ENCODE measurements at regions not wholly inside any gene's neighbourhood (a gene's known extent, or its start where the extent isn't known, plus 50 kb on each side); places are given as distances from the start of the nearest gene placed in this dataset.

DNA sequence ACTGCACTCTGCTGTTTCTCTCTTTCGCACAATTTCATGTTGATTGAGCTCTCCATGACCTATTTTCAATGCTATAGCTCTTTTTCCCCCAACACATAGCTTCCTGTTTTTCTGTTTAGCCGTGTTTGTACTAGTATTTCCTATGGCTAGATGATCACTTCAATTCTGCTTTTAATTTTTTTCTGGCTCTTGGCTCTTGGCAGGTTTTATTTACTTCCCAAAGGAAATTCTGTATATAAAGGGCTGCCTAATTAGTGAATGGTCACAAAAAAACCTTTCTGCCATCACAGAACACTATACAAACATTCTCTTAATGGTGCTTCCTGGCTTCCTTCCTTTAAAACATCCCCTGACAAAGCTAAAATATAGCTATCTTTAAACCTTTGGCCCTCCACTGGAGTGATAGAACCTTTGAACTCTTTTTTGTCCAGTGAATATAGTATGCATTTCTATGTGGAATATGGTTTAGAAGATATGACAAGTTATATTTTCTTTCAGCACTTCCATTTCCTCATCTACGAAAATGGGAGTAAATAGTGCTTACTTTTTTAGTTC is 88.2 kb downstream of the RASSF9 start:
- TF ChIP-seq, protein P1, sequence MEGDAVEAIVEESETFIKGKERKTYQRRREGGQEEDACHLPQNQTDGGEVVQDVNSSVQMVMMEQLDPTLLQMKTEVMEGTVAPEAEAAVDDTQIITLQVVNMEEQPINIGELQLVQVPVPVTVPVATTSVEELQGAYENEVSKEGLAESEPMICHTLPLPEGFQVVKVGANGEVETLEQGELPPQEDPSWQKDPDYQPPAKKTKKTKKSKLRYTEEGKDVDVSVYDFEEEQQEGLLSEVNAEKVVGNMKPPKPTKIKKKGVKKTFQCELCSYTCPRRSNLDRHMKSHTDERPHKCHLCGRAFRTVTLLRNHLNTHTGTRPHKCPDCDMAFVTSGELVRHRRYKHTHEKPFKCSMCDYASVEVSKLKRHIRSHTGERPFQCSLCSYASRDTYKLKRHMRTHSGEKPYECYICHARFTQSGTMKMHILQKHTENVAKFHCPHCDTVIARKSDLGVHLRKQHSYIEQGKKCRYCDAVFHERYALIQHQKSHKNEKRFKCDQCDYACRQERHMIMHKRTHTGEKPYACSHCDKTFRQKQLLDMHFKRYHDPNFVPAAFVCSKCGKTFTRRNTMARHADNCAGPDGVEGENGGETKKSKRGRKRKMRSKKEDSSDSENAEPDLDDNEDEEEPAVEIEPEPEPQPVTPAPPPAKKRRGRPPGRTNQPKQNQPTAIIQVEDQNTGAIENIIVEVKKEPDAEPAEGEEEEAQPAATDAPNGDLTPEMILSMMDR (conservative IDR thresholded peaks at IDR 0.05 in 1 of 2, IDR thresholded peaks at IDR 0.05 in 1 of 2; ENCODE audit: low read depth in 1 of 2, low read length in 2 of 2), result no peak
- TF ChIP-seq EZH2 (IDR thresholded peaks at IDR 0.05; ENCODE audit: low read length, missing control alignments), result no peak
